ENCODE measurements at regions not wholly inside any gene's neighbourhood (a gene's known extent, or its start where the extent isn't known, plus 50 kb on each side); places are given as distances from the start of the nearest gene placed in this dataset.
A peak's percentile ranks its signal among the peaks of the same experiment; 100 is the strongest.

DNA sequence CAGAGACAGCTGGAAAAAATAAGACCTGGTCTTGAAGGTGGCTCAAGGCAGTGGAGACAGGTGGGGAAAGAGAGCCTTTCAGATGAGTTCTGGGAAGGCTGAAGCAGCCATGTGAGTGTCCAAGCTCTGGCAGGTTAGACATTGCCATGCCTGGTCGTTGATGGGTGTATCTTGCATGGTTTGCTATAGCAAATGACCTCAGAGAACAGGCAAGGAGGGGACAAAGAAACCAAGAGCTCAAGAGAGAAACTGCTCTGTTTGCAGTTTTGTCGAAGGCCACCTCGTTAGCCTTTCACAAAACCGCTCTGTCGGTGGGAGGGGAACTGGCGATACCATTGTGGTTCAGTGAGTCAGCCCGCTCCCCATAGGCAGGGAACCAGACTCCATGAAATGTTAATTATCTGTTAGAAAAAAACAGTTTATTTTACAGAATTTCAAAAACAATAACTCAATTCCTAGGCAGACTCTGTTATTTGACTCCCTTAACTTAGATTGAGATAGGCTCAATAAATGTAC is 82.8 kb upstream of the ARGLU1 start:
- Mint-ChIP-seq H3K4me1 (no peaks in the 10 kb centered on the region), H3K27me3 (ENCODE audit: low read depth) (no peaks in the 10 kb centered on the region), H3K4me3 (no peak overlapping the region), H3K27ac (ENCODE audit: unreplicated experiment) (no peak overlapping the region), H3K36me3 (ENCODE audit: low read depth) (no peaks in the 10 kb centered on the region), H3K9me3 (peaks cover 4% of the 10 kb centered on the region)
- no peak for DNase-seq (ENCODE audit: low read depth, low spot score)
- no peak for TF ChIP-seq CTCF (conservative IDR thresholded peaks at IDR 0.05)

DNA sequence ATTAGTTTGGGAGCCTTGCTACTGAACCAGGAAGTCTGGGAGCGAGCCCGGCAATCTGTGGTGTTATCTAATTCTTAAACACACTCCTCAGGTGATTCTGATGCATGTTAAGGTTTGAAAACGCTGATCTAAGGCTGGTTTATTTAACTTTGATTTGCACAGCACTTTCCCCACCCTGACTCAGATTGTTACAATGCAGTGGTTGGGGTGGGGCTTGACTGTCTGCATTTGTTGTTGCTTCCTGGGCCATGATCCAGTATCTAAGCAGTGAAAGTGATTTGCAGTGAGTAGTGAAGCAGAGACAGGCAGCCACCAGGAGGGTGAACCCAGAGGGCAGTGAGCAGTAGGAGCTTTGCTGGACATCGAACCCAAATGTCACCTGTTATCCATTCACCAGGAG is 81.6 kb upstream of the ARGLU1 start:
- no peak for TF ChIP-seq CTCF (conservative IDR thresholded peaks at IDR 0.05)
- H3K27me3 Mint-ChIP-seq (ENCODE audit: low read depth): no peaks in the 10 kb centered on the region
- no peak for DNase-seq (ENCODE audit: low read depth, low spot score)
- peaks cover 7% of the 10 kb centered on the region for H3K9me3 Mint-ChIP-seq
- H3K4me3 Mint-ChIP-seq: no peak overlapping the region
- no peak overlapping the region for H3K27ac Mint-ChIP-seq (ENCODE audit: unreplicated experiment)
- H3K36me3 Mint-ChIP-seq (ENCODE audit: low read depth): no peaks in the 10 kb centered on the region
- no peaks in the 10 kb centered on the region for H3K4me1 Mint-ChIP-seq

- no peak for DNase-seq (ENCODE audit: low read depth, low spot score)
- TF ChIP-seq CTCF (conservative IDR thresholded peaks at IDR 0.05): no peak
- Mint-ChIP-seq H3K27ac (ENCODE audit: unreplicated experiment) (peak overlapping the region; percentile 50), H3K4me3 (no peak overlapping the region), H3K36me3 (ENCODE audit: low read depth) (no peaks in the 10 kb centered on the region), H3K27me3 (ENCODE audit: low read depth) (no peaks in the 10 kb centered on the region), H3K9me3 (peaks cover 4% of the 10 kb centered on the region), H3K4me1 (no peaks in the 10 kb centered on the region)
These were observed 72.6 kb upstream of the ARGLU1 start for GRCh38 chr13:106640515-106640914.

GRCh38 chr13:106637519-106637918 is 69.6 kb upstream of the ARGLU1 start:
- Mint-ChIP-seq H3K27me3 (ENCODE audit: low read depth) (no peaks in the 10 kb centered on the region), H3K4me3 (no peak overlapping the region), H3K4me1 (peaks cover 22% of the 10 kb centered on the region), H3K36me3 (ENCODE audit: low read depth) (no peaks in the 10 kb centered on the region), H3K9me3 (no peaks in the 10 kb centered on the region), H3K27ac (ENCODE audit: unreplicated experiment) (no peak overlapping the region)
- no peak for DNase-seq (ENCODE audit: low read depth, low spot score)
- no peak for TF ChIP-seq CTCF (conservative IDR thresholded peaks at IDR 0.05)

GRCh38 chr13:106636492-106636891 is 68.6 kb upstream of the ARGLU1 start:
- H3K36me3 Mint-ChIP-seq (ENCODE audit: low read depth): no peaks in the 10 kb centered on the region
- DNase-seq (ENCODE audit: low read depth, low spot score): no peak
- H3K27me3 Mint-ChIP-seq (ENCODE audit: low read depth): no peaks in the 10 kb centered on the region
- no peaks in the 10 kb centered on the region for H3K9me3 Mint-ChIP-seq
- H3K27ac Mint-ChIP-seq (ENCODE audit: unreplicated experiment): no peak overlapping the region
- no peak overlapping the region for H3K4me3 Mint-ChIP-seq
- TF ChIP-seq CTCF (conservative IDR thresholded peaks at IDR 0.05): no peak
- H3K4me1 Mint-ChIP-seq: peaks cover 28% of the 10 kb centered on the region

DNA sequence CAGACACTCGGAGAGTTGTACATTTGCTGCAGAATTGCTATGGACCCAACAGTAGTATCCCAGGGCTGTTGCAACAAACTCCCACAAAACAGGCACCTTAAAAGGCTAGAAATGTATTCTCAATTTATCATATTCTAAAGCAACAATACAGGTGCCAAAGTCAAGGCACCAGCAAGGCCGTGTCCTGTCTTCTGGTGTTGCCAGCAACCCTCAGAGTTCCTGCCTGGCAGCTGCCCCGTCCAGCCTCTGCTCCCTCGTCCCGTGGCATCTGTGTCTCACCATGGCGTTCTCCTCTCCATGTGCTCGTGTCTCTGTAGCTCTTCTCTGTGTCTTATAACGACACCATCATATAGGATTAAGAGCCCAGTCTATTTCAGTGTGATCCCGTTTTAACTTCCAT is 67.7 kb upstream of the ARGLU1 start:
- Mint-ChIP-seq H3K27ac (ENCODE audit: unreplicated experiment) (no peak overlapping the region), H3K4me1 (peaks cover 33% of the 10 kb centered on the region), H3K27me3 (ENCODE audit: low read depth) (no peaks in the 10 kb centered on the region), H3K4me3 (no peak overlapping the region), H3K36me3 (ENCODE audit: low read depth) (no peaks in the 10 kb centered on the region), H3K9me3 (no peaks in the 10 kb centered on the region)
- no peak for DNase-seq (ENCODE audit: low read depth, low spot score)
- no peak for TF ChIP-seq CTCF (conservative IDR thresholded peaks at IDR 0.05)

Data from neural crest cell (in vitro differentiated cells).